ENCODE measurements at regions not wholly inside any gene's neighbourhood (a gene's known extent, or its start where the extent isn't known, plus 50 kb on each side); places are given as distances from the start of the nearest gene placed in this dataset.
A peak's percentile ranks its signal among the peaks of the same experiment; 100 is the strongest.

DNA sequence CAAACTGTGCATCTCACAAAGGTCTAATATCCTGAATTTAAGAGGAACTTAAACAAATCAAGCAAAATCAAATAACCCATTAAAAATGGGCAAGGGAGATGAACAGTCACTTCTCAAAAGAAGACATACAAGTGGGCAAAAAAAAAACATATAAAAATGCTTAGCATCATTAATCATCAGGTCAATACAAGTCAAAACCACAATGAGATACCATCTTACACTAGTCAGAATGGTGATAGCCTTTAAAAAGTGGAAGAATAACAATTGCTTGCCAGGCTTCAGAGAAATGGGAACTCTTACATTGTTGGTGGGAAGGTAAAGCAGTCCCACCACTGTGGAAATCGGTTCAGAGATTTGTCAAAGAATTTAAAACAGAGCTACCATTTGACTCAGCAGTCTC is 646.7 kb upstream of the PTCHD4 start:
- Histone ChIP-seq H3K4me2 (ENCODE audit: low read length) (0 out of 2 replicates have a peak overlapping the region, but pooled peaks have one; percentile 4), H3K27ac (ENCODE audit: low read depth, low read length) (no peak overlapping the region), H3K4me1 (ENCODE audit: control insufficient read depth in 1 of 2, insufficient read depth in 2 of 2, low read length in 2 of 2) (peaks cover 0 to 9% of the 10 kb centered on the region in 2 experiments; a peak in 2 of 4 replicates), H2AFZ (ENCODE audit: low read depth, low read length, poor library complexity, severe bottlenecking) (no peak overlapping the region), H3K36me3 (ENCODE audit: control insufficient read depth in 1 of 2, insufficient read depth in 2 of 2, low read length in 2 of 2) (no peaks in the 10 kb centered on the region), H3K9me2 (ENCODE audit: insufficient read depth) (no peaks in the 10 kb centered on the region), H3K9ac (ENCODE audit: low read length) (no peak overlapping the region), H3K9me3 (ENCODE audit: control insufficient read depth in 1 of 2, insufficient read depth in 1 of 2, low read depth in 1 of 2, low read length in 2 of 2) (no peaks in the 10 kb centered on the region), H3K79me2 (ENCODE audit: insufficient read depth, low read length) (no peaks in the 10 kb centered on the region), H4K20me1 (ENCODE audit: insufficient read depth) (no peaks in the 10 kb centered on the region), H3K27me3 (ENCODE audit: insufficient read depth, low read length) (no peaks in the 10 kb centered on the region), H3K4me3 (replicated peaks in 1 of 2; ENCODE audit: low read depth in 1 of 2, low read length in 2 of 2) (no peak overlapping the region)
- CTCF ChIA-PET: no interaction called here
- no TSS peak for BruUV-seq (replicated peaks)
- TF ChIP-seq, protein P1, sequence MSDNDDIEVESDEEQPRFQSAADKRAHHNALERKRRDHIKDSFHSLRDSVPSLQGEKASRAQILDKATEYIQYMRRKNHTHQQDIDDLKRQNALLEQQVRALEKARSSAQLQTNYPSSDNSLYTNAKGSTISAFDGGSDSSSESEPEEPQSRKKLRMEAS (IDR thresholded peaks at IDR 0.05): no peak
- TF ChIP-seq CBX3 (IDR thresholded peaks at IDR 0.05; ENCODE audit: low read depth): no peak
- no peak for TF ChIP-seq RAD21 (IDR thresholded peaks at IDR 0.05; ENCODE audit: low read depth)
- no peak for TF ChIP-seq TCF7L2 (IDR thresholded peaks at IDR 0.05; ENCODE audit: borderline replicate concordance, extremely low read depth, insufficient read depth, insufficient read length)
- TF ChIP-seq POLR2A (IDR thresholded peaks at IDR 0.05; ENCODE audit: borderline replicate concordance, extremely low read depth, insufficient read depth, insufficient read length): no peak
- TF ChIP-seq, protein P2, sequence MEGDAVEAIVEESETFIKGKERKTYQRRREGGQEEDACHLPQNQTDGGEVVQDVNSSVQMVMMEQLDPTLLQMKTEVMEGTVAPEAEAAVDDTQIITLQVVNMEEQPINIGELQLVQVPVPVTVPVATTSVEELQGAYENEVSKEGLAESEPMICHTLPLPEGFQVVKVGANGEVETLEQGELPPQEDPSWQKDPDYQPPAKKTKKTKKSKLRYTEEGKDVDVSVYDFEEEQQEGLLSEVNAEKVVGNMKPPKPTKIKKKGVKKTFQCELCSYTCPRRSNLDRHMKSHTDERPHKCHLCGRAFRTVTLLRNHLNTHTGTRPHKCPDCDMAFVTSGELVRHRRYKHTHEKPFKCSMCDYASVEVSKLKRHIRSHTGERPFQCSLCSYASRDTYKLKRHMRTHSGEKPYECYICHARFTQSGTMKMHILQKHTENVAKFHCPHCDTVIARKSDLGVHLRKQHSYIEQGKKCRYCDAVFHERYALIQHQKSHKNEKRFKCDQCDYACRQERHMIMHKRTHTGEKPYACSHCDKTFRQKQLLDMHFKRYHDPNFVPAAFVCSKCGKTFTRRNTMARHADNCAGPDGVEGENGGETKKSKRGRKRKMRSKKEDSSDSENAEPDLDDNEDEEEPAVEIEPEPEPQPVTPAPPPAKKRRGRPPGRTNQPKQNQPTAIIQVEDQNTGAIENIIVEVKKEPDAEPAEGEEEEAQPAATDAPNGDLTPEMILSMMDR (IDR thresholded peaks at IDR 0.05 in 2 of 3, conservative IDR thresholded peaks at IDR 0.05 in 1 of 3; ENCODE audit: borderline replicate concordance in 1 of 3, insufficient read depth in 1 of 3, low read depth in 2 of 3, low read length in 2 of 3): no peak
- TF ChIP-seq CEBPB (IDR thresholded peaks at IDR 0.05; ENCODE audit: low read depth): no peak
- no peak; the same call in 1 of the 2 replicates for TF ChIP-seq FOSL1 (IDR thresholded peaks at IDR 0.05; ENCODE audit: low read depth)
- TF ChIP-seq JUND (IDR thresholded peaks at IDR 0.05): no peak; the same call in 1 of the 2 replicates
- TF ChIP-seq ZFX (IDR thresholded peaks at IDR 0.05): no peak
- TF ChIP-seq, protein P3, sequence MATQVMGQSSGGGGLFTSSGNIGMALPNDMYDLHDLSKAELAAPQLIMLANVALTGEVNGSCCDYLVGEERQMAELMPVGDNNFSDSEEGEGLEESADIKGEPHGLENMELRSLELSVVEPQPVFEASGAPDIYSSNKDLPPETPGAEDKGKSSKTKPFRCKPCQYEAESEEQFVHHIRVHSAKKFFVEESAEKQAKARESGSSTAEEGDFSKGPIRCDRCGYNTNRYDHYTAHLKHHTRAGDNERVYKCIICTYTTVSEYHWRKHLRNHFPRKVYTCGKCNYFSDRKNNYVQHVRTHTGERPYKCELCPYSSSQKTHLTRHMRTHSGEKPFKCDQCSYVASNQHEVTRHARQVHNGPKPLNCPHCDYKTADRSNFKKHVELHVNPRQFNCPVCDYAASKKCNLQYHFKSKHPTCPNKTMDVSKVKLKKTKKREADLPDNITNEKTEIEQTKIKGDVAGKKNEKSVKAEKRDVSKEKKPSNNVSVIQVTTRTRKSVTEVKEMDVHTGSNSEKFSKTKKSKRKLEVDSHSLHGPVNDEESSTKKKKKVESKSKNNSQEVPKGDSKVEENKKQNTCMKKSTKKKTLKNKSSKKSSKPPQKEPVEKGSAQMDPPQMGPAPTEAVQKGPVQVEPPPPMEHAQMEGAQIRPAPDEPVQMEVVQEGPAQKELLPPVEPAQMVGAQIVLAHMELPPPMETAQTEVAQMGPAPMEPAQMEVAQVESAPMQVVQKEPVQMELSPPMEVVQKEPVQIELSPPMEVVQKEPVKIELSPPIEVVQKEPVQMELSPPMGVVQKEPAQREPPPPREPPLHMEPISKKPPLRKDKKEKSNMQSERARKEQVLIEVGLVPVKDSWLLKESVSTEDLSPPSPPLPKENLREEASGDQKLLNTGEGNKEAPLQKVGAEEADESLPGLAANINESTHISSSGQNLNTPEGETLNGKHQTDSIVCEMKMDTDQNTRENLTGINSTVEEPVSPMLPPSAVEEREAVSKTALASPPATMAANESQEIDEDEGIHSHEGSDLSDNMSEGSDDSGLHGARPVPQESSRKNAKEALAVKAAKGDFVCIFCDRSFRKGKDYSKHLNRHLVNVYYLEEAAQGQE (IDR thresholded peaks at IDR 0.05; ENCODE audit: low read depth): no peak
- TF ChIP-seq, protein P4, sequence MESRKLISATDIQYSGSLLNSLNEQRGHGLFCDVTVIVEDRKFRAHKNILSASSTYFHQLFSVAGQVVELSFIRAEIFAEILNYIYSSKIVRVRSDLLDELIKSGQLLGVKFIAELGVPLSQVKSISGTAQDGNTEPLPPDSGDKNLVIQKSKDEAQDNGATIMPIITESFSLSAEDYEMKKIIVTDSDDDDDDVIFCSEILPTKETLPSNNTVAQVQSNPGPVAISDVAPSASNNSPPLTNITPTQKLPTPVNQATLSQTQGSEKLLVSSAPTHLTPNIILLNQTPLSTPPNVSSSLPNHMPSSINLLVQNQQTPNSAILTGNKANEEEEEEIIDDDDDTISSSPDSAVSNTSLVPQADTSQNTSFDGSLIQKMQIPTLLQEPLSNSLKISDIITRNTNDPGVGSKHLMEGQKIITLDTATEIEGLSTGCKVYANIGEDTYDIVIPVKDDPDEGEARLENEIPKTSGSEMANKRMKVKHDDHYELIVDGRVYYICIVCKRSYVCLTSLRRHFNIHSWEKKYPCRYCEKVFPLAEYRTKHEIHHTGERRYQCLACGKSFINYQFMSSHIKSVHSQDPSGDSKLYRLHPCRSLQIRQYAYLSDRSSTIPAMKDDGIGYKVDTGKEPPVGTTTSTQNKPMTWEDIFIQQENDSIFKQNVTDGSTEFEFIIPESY (IDR thresholded peaks at IDR 0.05; ENCODE audit: extremely low read depth, insufficient replicate concordance, low read length): no peak
- no peak for TF ChIP-seq SP1 (IDR thresholded peaks at IDR 0.05; ENCODE audit: low read depth)
- RAD21 ChIA-PET (ENCODE audit: low non-redundant PET in 1 of 2, low total read pairs in 2 of 2, uncharacterized antibody in 2 of 2, unreplicated experiment in 2 of 2): no interaction called here
- intact Hi-C loops (cut with micrococcal nuclease): no loop called here
- no peak for DNase-seq (ENCODE audit: low read depth, low spot score)
- ATAC-seq: no peak
- POLR2A ChIA-PET: no interaction called here
